T follicular helper cell (primary cell): ENCODE measurements at regions not wholly inside any gene's neighbourhood (a gene's known extent, or its start where the extent isn't known, plus 50 kb on each side); places are given as distances from the start of the nearest gene placed in this dataset.

Source experiments
- DNase-seq: peaks from one replicate; pipeline ENCODE4 v3.0.0-alpha.2; 2020; ENCODE audit warnings: low read depth

- DNase-seq = no peak
Measured at GRCh38 chr12:107553211-107553765, 132.3 kb upstream of the PWP1 start.

- DNase-seq = no peak
Measured at GRCh38 chr12:107554941-107555340, 130.7 kb upstream of the PWP1 start.

GRCh38 chr12:107557026-107557425 is 128.6 kb upstream of the PWP1 start:
- no peak for DNase-seq

- DNase-seq = no peak
Measured at GRCh38 chr12:107557589-107558100, 128.0 kb upstream of the PWP1 start.

- DNase-seq = no peak
Measured at GRCh38 chr12:107558141-107558815, 127.3 kb upstream of the PWP1 start.

- no peak for DNase-seq
Measured at GRCh38 chr12:107558816-107559382, 126.7 kb upstream of the PWP1 start.

GRCh38 chr12:107560165-107560898 is 125.3 kb upstream of the PWP1 start:
- no peak for DNase-seq

- no peak for DNase-seq
Measured at GRCh38 chr12:107560899-107561285, 124.7 kb upstream of the PWP1 start.

- no peak for DNase-seq
Measured at GRCh38 chr12:107564946-107565345, 120.7 kb upstream of the PWP1 start.

- DNase-seq = no peak
Measured at GRCh38 chr12:107565551-107565950, 120.0 kb upstream of the PWP1 start.

- DNase-seq = no peak
Measured at GRCh38 chr12:107567876-107568619, 117.6 kb upstream of the PWP1 start.

GRCh38 chr12:107568718-107569117 is 116.9 kb upstream of the PWP1 start:
- no peak for DNase-seq

GRCh38 chr12:107570721-107571120 is 114.9 kb upstream of the PWP1 start:
- no peak for DNase-seq

- DNase-seq = no peak
Measured at GRCh38 chr12:107571492-107571891, 114.1 kb upstream of the PWP1 start.

- DNase-seq = no peak
Measured at GRCh38 chr12:107574691-107575090, 110.9 kb upstream of the PWP1 start.

- DNase-seq = no peak
Measured at GRCh38 chr12:107580750-107581618, 104.6 kb upstream of the PWP1 start.

GRCh38 chr12:107581619-107582015 is 104.0 kb upstream of the PWP1 start:
- DNase-seq = no peak

- no peak for DNase-seq
Measured at GRCh38 chr12:107583551-107583950, 102.0 kb upstream of the PWP1 start.

GRCh38 chr12:107584563-107584962 is 101.0 kb upstream of the PWP1 start:
- no peak for DNase-seq

- no peak for DNase-seq
Measured at GRCh38 chr12:107586256-107586970, 99.2 kb upstream of the PWP1 start.
